Esophagus squamous epithelium (tissue), 4 donors: ENCODE measurements at regions not wholly inside any gene's neighbourhood (a gene's known extent, or its start where the extent isn't known, plus 50 kb on each side); places are given as distances from the start of the nearest gene placed in this dataset.

Source experiments
- POLR2A ChIP-seq, 4 donors: fragments of 450-650 bp; IDR thresholded peaks; one replicate each; pipeline ENCODE4 v1.6.1; 2017; ENCODE audit warnings: antibody characterized with exemption in 4 of 4, mild to moderate bottlenecking in 4 of 4, moderate library complexity in 3 of 4
- TF ChIP-seq, protein P1 (sequence below), 6 experiments: fragments of 450-650 bp in 4 of 6; fragments of 200-600 bp in 2 of 6; sonication (generic) in 2 of 6; IDR thresholded peaks; one replicate each; pipeline ENCODE4 v1.5.1; 2016 to 2019; ENCODE audit warnings: antibody characterized with exemption in 6 of 6, mild to moderate bottlenecking in 4 of 6, moderate library complexity in 4 of 6

DNA sequence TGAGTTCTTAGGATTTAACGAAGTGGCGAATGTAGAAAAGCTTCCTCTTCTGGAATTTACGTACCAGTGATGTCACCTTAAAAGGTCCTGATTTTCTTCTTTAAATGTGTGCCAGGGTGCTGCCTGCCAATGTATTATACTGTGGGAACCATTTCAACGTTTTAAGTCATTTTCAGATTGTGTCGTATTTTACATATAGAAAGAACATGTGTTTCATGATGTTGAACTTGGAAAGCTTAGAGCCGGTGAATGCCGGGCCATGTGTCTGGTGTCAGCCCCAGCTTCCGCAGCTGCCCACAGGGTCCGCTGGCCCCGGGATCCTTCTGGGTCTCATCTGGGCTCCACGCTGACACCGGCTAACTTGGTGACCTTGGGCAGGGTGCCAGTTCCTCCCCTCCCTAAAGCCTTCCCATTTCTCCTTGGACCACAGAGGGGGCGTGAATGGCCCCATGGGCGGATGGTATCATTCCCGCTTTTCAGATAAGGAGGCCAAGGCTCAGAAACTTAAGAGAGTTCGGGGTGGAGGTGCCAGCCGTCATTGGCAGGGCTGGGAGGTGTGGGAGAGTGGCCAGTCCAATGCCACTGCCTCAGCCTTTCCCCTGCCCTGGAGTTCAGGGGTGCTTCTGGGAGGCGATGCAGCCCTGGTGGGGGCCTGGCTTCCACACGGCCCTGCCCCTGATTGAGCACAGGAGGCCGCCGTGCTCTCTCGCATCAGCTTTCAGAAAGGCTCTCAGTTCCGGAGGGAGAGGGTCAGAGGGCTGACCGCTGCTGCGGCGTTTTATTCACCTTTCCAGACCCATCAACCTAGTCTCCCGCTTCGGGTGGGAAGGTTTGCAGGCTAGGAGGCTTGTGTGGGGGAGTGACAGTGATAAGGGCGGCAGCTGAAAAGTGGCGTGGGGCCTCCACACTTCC lies 68.8 kb upstream of the CIBAR2 start:
- TF ChIP-seq, protein P1, sequence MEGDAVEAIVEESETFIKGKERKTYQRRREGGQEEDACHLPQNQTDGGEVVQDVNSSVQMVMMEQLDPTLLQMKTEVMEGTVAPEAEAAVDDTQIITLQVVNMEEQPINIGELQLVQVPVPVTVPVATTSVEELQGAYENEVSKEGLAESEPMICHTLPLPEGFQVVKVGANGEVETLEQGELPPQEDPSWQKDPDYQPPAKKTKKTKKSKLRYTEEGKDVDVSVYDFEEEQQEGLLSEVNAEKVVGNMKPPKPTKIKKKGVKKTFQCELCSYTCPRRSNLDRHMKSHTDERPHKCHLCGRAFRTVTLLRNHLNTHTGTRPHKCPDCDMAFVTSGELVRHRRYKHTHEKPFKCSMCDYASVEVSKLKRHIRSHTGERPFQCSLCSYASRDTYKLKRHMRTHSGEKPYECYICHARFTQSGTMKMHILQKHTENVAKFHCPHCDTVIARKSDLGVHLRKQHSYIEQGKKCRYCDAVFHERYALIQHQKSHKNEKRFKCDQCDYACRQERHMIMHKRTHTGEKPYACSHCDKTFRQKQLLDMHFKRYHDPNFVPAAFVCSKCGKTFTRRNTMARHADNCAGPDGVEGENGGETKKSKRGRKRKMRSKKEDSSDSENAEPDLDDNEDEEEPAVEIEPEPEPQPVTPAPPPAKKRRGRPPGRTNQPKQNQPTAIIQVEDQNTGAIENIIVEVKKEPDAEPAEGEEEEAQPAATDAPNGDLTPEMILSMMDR (IDR thresholded peaks at IDR 0.05): no peak
- TF ChIP-seq POLR2A (IDR thresholded peaks at IDR 0.05): no peak
